Lung (tissue), 11 donors: ENCODE measurements at regions not wholly inside any gene's neighbourhood (a gene's known extent, or its start where the extent isn't known, plus 50 kb on each side); places are given as distances from the start of the nearest gene placed in this dataset.

Experiments
- ATAC-seq: fragments of 200-7000 bp; cut with Tn5 transposase; one replicate; pipeline ENCODE4 v1.9.1; 2020; ENCODE audit warnings: moderate number of reproducible peaks; ENCODE audit not compliant: insufficient read depth, low FRiP score
- DNase-seq, 3 donors: peaks; one replicate each; pipeline ENCODE4 v3.0.0-alpha.2; 2013 to 2017
- H3K27ac ChIP-seq, 2 donors: one replicate each; pipeline ENCODE4 v1.5.1; 2013; ENCODE audit warnings: mild to moderate bottlenecking in 2 of 2, moderate library complexity in 2 of 2, control low read depth in 1 of 2, inconsistent platforms in 1 of 2, low read depth in 1 of 2, low read length in 1 of 2
- H3K27me3 ChIP-seq, 3 donors: one replicate each; pipeline ENCODE4 v1.5.1; 2013; ENCODE audit warnings: low read length in 2 of 3; ENCODE audit not compliant: control insufficient read depth in 3 of 3, insufficient read depth in 3 of 3
- H3K36me3 ChIP-seq, 4 donors: one replicate each; pipeline ENCODE4 v1.5.1; 2013; ENCODE audit warnings: low read length in 4 of 4, mild to moderate bottlenecking in 1 of 4, moderate library complexity in 1 of 4; ENCODE audit not compliant: control insufficient read depth in 4 of 4, insufficient read depth in 4 of 4
- H3K4me1 ChIP-seq, 5 donors: one replicate each; pipeline ENCODE4 v1.5.1; 2013; ENCODE audit warnings: low read length in 5 of 5, mild to moderate bottlenecking in 2 of 5, moderate library complexity in 1 of 5; ENCODE audit not compliant: control insufficient read depth in 5 of 5, insufficient read depth in 5 of 5
- H3K4me3 ChIP-seq: one replicate; pipeline ENCODE4 v1.5.1; 2013; ENCODE audit warnings: mild to moderate bottlenecking, control low read depth, moderate library complexity
- H3K9ac ChIP-seq, 2 donors: one replicate each; pipeline ENCODE4 v1.5.1; 2013; ENCODE audit warnings: low read length in 2 of 2, control low read depth in 1 of 2; ENCODE audit not compliant: insufficient read depth in 1 of 2
- H3K9me3 ChIP-seq, 4 donors: one replicate each; pipeline ENCODE4 v1.5.1; 2013; ENCODE audit warnings: low read length in 3 of 4, mild to moderate bottlenecking in 1 of 4, moderate library complexity in 1 of 4; ENCODE audit not compliant: control insufficient read depth in 4 of 4, insufficient read depth in 3 of 4
- CTCF ChIP-seq: IDR thresholded peaks from 2 replicates; pipeline ENCODE4 v1.5.1; 2012; ENCODE audit warnings: mild to moderate bottlenecking; ENCODE audit errors: control extremely low read depth, extremely low read depth
- WGBS, 2 donors: extraction: QIAGEN DNeasy Blood & Tissue Kit; methylation state at CpG; one replicate each; pipeline ENCODE4 v1.1.7; 2013; 5-methylcytosine and 5-hydroxymethylcytosine counted together
- donor health status: control.
- donor health status: control.
- donor health status: Bipolar disorder and iron deficiency.
- donor health status: healthy.
- donor health status: DM: yes; HTN: yes; CAD: no.

GRCh38 chr4:35063031-35063570, 1181.2 kb downstream of the ARAP2 start:
- no peaks in the 10 kb centered on the region for H3K27me3 ChIP-seq
- no peak for DNase-seq
- H3K9ac ChIP-seq, result no peak overlapping the region
- no peaks in the 10 kb centered on the region for H3K9me3 ChIP-seq
- no peaks in the 10 kb centered on the region for H3K4me1 ChIP-seq
- H3K27ac ChIP-seq, result no peak overlapping the region
- no peak for ATAC-seq
- no peak for TF ChIP-seq CTCF
- H3K36me3 ChIP-seq, result no peaks in the 10 kb centered on the region
- H3K4me3 ChIP-seq, result no peak overlapping the region
- 67 to 85% methylated on average over 1 of the region's 1 CpG for WGBS, 2 donors

GRCh38 chr4:35066406-35066805, 1177.9 kb downstream of the ARAP2 start:
- whole genome bisulfite sequencing, 2 donors, result 79 to 83% methylated on average over 4 of the region's 4 CpGs
- Histone ChIP-seq H3K27me3 (no peaks in the 10 kb centered on the region), H3K4me3 (no peak overlapping the region), H3K27ac (no peak overlapping the region), H3K9ac (no peak overlapping the region), H3K4me1 (no peaks in the 10 kb centered on the region), H3K9me3 (no peaks in the 10 kb centered on the region), H3K36me3 (no peaks in the 10 kb centered on the region)
- ATAC-seq, result no peak
- no peak for DNase-seq
- no peak for TF ChIP-seq CTCF

GRCh38 chr4:35080799-35081198, 1163.5 kb downstream of the ARAP2 start:
- ATAC-seq (no peak), DNase-seq (no peak)
- no peak overlapping the region for H3K9ac ChIP-seq
- no peak overlapping the region for H3K4me3 ChIP-seq
- H3K36me3 ChIP-seq, result no peaks in the 10 kb centered on the region
- H3K4me1 ChIP-seq, result no peaks in the 10 kb centered on the region
- peaks cover 0 to 3% (median 0%) of the 10 kb centered on the region in 4 donors for H3K9me3 ChIP-seq
- H3K27ac ChIP-seq, result no peak overlapping the region
- H3K27me3 ChIP-seq, result no peaks in the 10 kb centered on the region
- TF ChIP-seq CTCF, result no peak
- 81 to 88% methylated on average over 1 of the region's 1 CpG for WGBS, 2 donors

- no peak overlapping the region for H3K27ac ChIP-seq
- 89 to 91% methylated on average over 3 of the region's 3 CpGs for WGBS, 2 donors
- DNase-seq, result no peak
Measured at GRCh38 chr4:35087218-35087617, 1157.1 kb downstream of the ARAP2 start.

More at GRCh38 chr4:35087218-35087617, 1157.1 kb downstream of the ARAP2 start:
- Histone ChIP-seq H3K9me3 (peaks cover 0 to 3% (median 0%) of the 10 kb centered on the region in 4 donors), H3K4me3 (no peak overlapping the region), H3K4me1 (no peaks in the 10 kb centered on the region), H3K36me3 (no peaks in the 10 kb centered on the region), H3K9ac (no peak overlapping the region), H3K27me3 (no peaks in the 10 kb centered on the region)
- TF ChIP-seq CTCF, result no peak
- ATAC-seq, result no peak
